GM21390 (cell line): ENCODE measurements at regions not wholly inside any gene's neighbourhood (a gene's known extent, or its start where the extent isn't known, plus 50 kb on each side); places are given as distances from the start of the nearest gene placed in this dataset.

Source experiments
- ATAC-seq: cut with Tn5 transposase; IDR thresholded peaks from one replicate; pipeline ENCODE4 v1.9.1; 2021; ENCODE audit not compliant: unreplicated experiment

GRCh38 chr5:143511736-143512135 is 108.2 kb upstream of the NR3C1 start:
- no peak for ATAC-seq

GRCh38 chr5:143509758-143510221 is 106.3 kb upstream of the NR3C1 start:
- peak; percentile 94 for ATAC-seq

GRCh38 chr5:143506836-143507552 is 103.5 kb upstream of the NR3C1 start:
- ATAC-seq, result no peak

- ATAC-seq, result no peak
Observed at GRCh38 chr5:143505934-143506333, 102.4 kb upstream of the NR3C1 start.

- no peak for ATAC-seq
Observed at GRCh38 chr5:143505354-143505753, 101.9 kb upstream of the NR3C1 start.

- no peak for ATAC-seq
Observed at GRCh38 chr5:143501310-143502044, 98.0 kb upstream of the NR3C1 start.

- no peak for ATAC-seq
Observed at GRCh38 chr5:143499480-143500114, 96.1 kb upstream of the NR3C1 start.

GRCh38 chr5:143498821-143499220 is 95.3 kb upstream of the NR3C1 start:
- no peak for ATAC-seq

- ATAC-seq, result no peak
Observed at GRCh38 chr5:143497749-143498148, 94.3 kb upstream of the NR3C1 start.

GRCh38 chr5:143496943-143497342 is 93.5 kb upstream of the NR3C1 start:
- no peak for ATAC-seq

- ATAC-seq, result no peak
Observed at GRCh38 chr5:143495821-143496275, 92.4 kb upstream of the NR3C1 start.

GRCh38 chr5:143495110-143495509 is 91.6 kb upstream of the NR3C1 start:
- no peak for ATAC-seq

- ATAC-seq, result no peak
Observed at GRCh38 chr5:143494595-143494994, 91.1 kb upstream of the NR3C1 start.

- ATAC-seq, result no peak
Observed at GRCh38 chr5:143494162-143494561, 90.7 kb upstream of the NR3C1 start.

- ATAC-seq, result no peak
Observed at GRCh38 chr5:143492783-143493182, 89.3 kb upstream of the NR3C1 start.

- no peak for ATAC-seq
Observed at GRCh38 chr5:143491646-143492045, 88.2 kb upstream of the NR3C1 start.

- no peak for ATAC-seq
Observed at GRCh38 chr5:143488381-143488780, 84.9 kb upstream of the NR3C1 start.

- ATAC-seq, result no peak
Observed at GRCh38 chr5:143484601-143485000, 81.1 kb upstream of the NR3C1 start.

- no peak for ATAC-seq
Observed at GRCh38 chr5:143481697-143482531, 78.4 kb upstream of the NR3C1 start.

- ATAC-seq, result no peak
Observed at GRCh38 chr5:143480001-143480400, 76.5 kb upstream of the NR3C1 start.

- no peak for ATAC-seq
Observed at GRCh38 chr5:143479394-143479793, 75.9 kb upstream of the NR3C1 start.
